GF-D8 (cell line): ENCODE measurements at regions not wholly inside any gene's neighbourhood (a gene's known extent, or its start where the extent isn't known, plus 50 kb on each side); places are given as distances from the start of the nearest gene placed in this dataset.

Experiments used
- DNase-seq: peaks from one replicate; lab custom pipeline; 2025; lab: John Stamatoyannopoulos, UW

GRCh38 chr16:86196687-86197391, 297.9 kb downstream of the IRF8 start:
- DNase-seq, result no peak

GRCh38 chr16:86198206-86199118, 299.5 kb downstream of the IRF8 start:
- DNase-seq, result no peak

- DNase-seq, result no peak
Measured at GRCh38 chr16:86199182-86199581, 300.2 kb downstream of the IRF8 start.

GRCh38 chr16:86199871-86200695, 301.1 kb downstream of the IRF8 start:
- no peak for DNase-seq

- no peak for DNase-seq
Measured at GRCh38 chr16:86200722-86201121, 301.8 kb downstream of the IRF8 start.

GRCh38 chr16:86201746-86202145, 302.8 kb downstream of the IRF8 start:
- DNase-seq, result no peak

GRCh38 chr16:86202267-86202666, 303.3 kb downstream of the IRF8 start:
- DNase-seq, result no peak

- no peak for DNase-seq
Measured at GRCh38 chr16:86202760-86203426, 303.9 kb downstream of the IRF8 start.

- DNase-seq, result no peak
Measured at GRCh38 chr16:86203557-86204275, 304.8 kb downstream of the IRF8 start.

- no peak for DNase-seq
Measured at GRCh38 chr16:86205521-86206245, 304.6 kb upstream of the FOXF1 start.

- DNase-seq, result no peak
Measured at GRCh38 chr16:86207350-86207749, 303.0 kb upstream of the FOXF1 start.

- no peak for DNase-seq
Measured at GRCh38 chr16:86209202-86209601, 301.1 kb upstream of the FOXF1 start.

- no peak for DNase-seq
Measured at GRCh38 chr16:86210403-86211193, 299.7 kb upstream of the FOXF1 start.

GRCh38 chr16:86211265-86211664, 299.1 kb upstream of the FOXF1 start:
- DNase-seq, result no peak

GRCh38 chr16:86211800-86212199, 298.5 kb upstream of the FOXF1 start:
- no peak for DNase-seq

- DNase-seq, result no peak
Measured at GRCh38 chr16:86212706-86213436, 297.5 kb upstream of the FOXF1 start.

- no peak for DNase-seq
Measured at GRCh38 chr16:86213437-86214205, 296.7 kb upstream of the FOXF1 start.
